Renal cortical epithelial cell (primary cell): ENCODE measurements at regions not wholly inside any gene's neighbourhood (a gene's known extent, or its start where the extent isn't known, plus 50 kb on each side); places are given as distances from the start of the nearest gene placed in this dataset.
A peak's percentile ranks its signal among the peaks of the same experiment; 100 is the strongest.

Experiments used
- DNase-seq: peaks from one replicate; pipeline ENCODE4 v3.0.0-alpha.2; 2011; ENCODE audit warnings: low read depth

DNA sequence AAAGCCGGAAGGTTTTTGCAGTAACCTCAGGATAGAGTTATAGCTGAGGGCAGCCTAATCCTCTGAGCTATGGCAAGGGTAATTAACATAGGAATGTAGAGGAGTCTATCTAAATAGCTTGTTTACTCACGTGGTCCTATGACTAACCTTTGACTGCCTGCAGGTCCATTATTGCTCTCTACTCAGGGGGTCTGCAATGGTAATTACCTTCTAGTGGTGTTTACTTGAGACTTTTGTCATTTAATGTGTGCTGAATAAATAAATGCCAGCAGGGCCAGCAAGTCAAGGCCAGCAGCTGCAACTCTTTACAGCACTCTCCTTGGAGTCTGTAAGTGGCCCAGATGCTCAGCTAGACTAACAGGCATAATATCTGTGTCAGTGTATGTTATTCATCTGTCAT, 212.7 kb upstream of the FMR1 start:
- DNase-seq: peak; percentile 0

DNA sequence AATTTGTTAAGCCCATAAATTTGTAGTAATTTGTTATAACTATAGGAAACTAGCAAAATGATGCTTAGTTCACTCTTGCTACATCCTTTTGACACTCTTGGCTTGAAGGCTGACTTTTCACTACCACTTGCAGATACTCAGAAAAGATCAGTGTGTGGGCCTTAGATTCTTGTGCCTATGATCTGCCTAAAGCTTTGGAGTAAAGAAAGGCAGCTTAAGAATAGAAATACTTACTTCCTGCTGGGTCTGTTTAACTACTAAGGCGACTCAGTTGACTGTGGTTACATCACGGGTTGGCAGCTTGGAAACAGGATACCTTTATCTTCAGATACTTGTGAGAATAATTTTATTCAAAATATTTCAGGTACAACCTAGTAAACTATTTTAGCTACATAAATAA, 201.4 kb upstream of the FMR1 start:
- no peak for DNase-seq

GRCh38 chrX:147733369-147733768, 178.3 kb upstream of the FMR1 start:
- DNase-seq: no peak

GRCh38 chrX:147735364-147735763, 176.4 kb upstream of the FMR1 start:
- DNase-seq: peak; percentile 1

GRCh38 chrX:147736045-147736444, 175.7 kb upstream of the FMR1 start:
- no peak for DNase-seq

DNA sequence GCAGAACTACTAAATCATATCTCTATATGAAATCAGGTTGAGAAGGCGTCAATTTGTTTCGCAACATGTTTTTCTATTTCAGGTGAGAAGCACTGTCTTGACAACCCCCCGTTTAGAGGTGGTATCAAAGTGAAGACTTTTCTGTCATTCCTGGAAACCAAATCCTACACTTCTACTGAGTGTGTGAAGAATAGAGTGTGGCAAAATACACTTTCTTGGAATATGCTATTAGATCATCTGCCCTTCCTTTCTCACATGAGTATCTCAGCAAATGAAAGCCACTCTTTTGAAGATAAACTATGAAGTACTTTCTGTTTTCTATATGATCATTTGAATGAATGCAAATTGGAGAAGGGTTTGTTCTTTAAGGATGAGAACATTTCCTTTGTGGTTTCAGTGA, 174.0 kb upstream of the FMR1 start:
- DNase-seq: no peak

DNA sequence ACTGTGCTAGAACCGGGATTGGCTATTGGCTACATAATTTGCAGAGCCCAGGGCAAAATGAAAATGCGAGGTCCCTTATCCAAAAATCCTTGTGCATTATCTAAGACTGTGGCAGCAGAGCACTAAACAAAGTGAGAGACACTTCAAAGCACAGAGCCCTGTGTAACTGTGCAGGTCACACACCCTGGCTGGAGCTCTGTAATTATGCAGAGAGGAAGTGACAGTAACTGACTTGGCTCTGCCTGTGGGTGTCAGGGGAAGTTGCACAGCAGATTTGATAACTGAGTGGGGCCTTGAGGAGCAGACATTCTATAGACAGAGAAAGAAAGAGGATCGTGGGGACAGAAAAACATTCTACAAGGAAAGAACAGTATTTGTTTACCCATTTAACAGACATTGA, 173.5 kb upstream of the FMR1 start:
- no peak for DNase-seq

- DNase-seq: no peak
Measured at GRCh38 chrX:147739196-147739595, 172.5 kb upstream of the FMR1 start.

- DNase-seq: no peak
Measured at GRCh38 chrX:147741776-147742175, 169.9 kb upstream of the FMR1 start.

DNA sequence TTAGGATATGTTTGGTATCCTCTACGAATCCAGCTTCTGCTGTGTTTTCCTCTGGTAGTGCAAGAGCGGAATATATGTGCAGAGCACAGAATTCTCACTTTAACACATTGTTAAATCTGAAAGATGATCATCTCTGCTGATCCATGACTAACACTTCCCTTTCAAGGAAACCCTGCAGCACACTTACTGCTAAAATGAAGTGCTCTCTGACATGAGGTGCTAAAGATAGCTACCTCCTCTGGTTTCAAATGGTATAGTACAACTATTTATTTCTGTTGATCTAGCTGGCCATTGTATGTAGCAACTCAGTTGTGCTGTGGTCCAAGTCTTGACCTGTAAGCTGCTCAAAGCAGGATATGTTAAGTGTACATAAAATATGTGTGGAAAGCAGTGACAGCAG, 162.4 kb upstream of the FMR1 start:
- no peak for DNase-seq

- no peak for DNase-seq
Measured at GRCh38 chrX:147757750-147758149, 154.0 kb upstream of the FMR1 start.

DNA sequence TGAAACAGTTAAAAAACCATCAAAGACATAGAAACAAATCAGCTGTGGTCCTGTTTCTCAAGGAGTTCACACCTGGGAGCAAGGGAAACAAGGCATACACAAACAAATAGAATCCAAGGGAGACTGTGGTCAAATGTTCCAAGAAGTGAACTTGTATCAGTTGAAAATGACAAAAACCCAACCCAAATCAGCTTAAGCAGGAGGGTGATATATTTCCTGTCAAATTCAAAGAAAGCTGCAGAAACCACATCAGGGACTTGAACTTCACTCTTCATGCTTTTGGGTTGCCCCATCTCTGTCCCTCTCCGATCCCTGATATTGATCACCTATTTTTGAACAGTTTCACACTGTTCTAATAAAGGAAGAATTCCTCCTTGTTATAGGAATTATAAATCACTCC, 148.6 kb upstream of the FMR1 start:
- DNase-seq: no peak

DNA sequence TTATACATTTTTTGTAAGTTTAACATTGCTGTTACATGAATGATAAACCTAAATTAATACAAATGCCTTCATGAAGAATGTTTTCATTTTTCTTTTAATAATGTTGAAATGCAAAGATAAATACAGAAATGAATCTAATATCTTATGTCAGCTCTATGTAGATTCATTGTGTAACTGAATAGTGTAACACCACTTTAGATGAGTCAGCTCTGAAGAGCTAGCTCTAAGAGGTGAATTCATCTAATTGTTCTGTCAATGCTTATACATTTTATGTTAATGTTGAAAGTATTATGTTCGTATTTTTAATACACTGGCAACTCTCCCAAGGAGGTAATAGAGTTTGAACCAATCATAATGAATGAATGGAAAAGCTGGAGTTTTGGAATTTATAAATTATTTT, 146.9 kb upstream of the FMR1 start:
- DNase-seq: no peak

GRCh38 chrX:147770858-147771257, 140.9 kb upstream of the FMR1 start:
- DNase-seq: no peak

DNA sequence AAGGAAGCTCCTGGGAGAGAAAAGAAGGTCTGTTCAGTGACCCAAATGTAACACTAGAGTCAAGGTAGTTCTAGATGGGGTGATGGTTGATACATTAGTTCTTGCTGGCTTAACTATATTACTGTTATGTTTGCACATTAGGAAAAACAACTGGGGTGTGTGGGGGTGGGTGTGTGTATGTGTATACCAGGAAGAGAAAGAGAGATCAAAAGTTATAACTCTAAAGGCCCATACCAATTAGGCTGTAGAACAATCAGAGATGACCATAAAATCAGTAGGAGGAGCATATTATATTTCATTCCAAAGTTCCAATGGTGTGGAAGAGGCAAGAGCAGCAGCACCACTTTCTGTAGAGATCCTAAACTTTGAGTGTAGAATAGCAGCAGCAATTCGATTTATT, 134.7 kb upstream of the FMR1 start:
- DNase-seq: no peak

GRCh38 chrX:147779173-147779572, 132.5 kb upstream of the FMR1 start:
- no peak for DNase-seq

GRCh38 chrX:147781844-147782243, 129.9 kb upstream of the FMR1 start:
- DNase-seq: no peak

DNA sequence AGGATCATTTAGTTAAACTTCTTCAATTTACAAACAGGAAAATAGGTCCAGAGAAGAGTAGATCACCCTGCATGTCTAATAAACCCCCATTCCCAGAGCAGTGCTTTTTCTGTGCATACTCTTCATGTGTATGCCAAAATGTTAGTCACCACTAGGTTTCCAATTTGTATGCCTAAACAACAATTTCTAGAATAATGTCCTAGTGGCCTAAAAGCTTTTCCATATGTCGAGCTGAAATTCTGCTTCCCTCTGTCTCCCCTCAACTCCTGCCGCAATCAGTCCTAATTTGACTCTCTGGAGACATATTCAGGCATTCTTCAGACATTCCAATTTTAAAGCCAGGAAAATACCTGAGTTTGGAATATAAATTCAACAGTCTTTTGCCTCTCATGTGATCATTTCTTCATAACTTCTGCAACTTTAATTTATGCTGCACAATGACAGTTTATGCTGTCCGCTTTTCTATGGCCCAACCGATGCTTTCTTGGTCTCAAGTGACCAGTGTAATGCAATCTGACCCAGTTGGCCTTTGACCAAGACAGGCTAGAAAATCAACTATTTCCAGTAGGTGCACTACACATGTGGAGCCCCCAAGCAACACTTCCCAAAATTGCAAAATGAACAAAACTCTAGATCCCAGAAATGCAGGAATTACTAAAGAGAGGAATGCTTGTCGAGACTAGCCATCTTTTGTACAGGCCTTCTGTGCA, 122.9 kb upstream of the FMR1 start:
- no peak for DNase-seq

DNA sequence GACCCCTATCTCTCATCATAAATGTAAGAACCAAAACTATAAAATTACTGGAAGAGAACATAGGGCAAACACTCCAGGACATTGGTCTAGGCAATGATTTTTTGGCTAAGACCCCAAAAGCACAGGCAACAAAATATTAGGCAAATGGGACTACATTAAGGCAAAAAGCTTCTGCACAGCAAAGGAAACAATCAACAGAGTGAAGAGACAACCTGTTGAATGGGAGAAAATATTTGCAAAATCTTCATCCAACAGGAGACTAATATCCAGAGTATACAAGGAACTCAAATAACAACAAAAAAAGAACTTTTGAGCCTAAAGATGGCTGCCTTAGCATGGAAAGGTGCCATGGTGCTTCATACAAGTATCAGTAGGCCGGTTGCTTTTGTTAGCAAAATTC, 111.1 kb upstream of the FMR1 start:
- no peak for DNase-seq

DNA sequence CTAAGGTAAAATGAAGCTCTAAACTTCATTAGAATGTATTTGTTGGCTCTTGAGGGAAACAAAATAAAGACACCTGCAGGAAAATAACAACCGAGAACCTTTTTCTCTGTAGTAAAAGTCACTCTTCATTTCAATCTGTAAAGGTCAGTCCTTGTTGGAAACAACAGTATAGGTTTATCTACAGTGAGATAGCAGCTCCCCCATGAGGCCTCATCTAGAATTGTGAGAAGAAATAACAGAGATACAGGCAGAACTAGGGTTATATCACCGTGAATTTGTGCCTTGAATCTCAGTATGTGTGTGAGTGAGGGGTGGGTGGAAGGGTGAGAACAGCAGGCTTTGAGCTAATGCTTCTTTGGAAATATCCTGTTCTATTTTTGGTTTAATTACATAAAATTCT, 107.8 kb upstream of the FMR1 start:
- DNase-seq: peak; percentile 14

GRCh38 chrX:147811803-147812202, 99.9 kb upstream of the FMR1 start:
- no peak for DNase-seq

- no peak for DNase-seq
Measured at GRCh38 chrX:147827070-147827469, 84.6 kb upstream of the FMR1 start.

DNA sequence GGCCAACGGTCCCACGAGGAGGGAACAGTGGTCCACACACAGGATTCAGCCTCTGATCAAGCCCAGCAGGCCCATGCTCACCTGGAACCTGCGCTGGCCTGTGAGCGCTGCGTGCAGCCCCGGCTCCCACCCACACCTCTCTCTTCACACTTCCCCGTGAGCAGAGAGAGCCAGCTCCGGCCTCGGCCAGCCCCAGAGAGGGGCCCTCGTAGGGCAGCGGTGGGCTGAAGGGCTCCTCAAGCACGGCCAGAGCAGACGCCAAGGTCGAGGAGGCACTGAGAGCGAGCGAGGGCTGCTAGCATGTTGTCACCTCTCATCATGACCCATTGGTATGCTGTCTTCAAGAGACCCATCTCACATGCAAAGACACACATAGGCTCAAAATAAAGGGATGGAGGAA, 83.0 kb upstream of the FMR1 start:
- DNase-seq: no peak

GRCh38 chrX:147832707-147833348, 78.9 kb upstream of the FMR1 start:
- no peak for DNase-seq
